OCI-LY7 (cell line): ENCODE measurements at regions not wholly inside any gene's neighbourhood (a gene's known extent, or its start where the extent isn't known, plus 50 kb on each side); places are given as distances from the start of the nearest gene placed in this dataset.

Experiments
- CTCF ChIP-seq: fragments of 200-600 bp; sonication (generic); conservative IDR thresholded peaks from 2 replicates; pipeline ENCODE4 v1.5.1; 2014; ENCODE audit warnings: mild to moderate bottlenecking, antibody characterized with exemption, low read length, moderate library complexity, mixed read lengths
- EZH2phosphoT487 ChIP-seq: fragments of 200-600 bp; sonication (generic); IDR thresholded peaks from 2 replicates; pipeline ENCODE4 v1.6.1; 2018; ENCODE audit warnings: low read depth, borderline replicate concordance, mild to moderate bottlenecking, mixed run types, antibody characterized with exemption, low read length, moderate library complexity, mixed read lengths

GRCh38 chr10:60569681-60570080 is 180.0 kb upstream of the ANK3 start:
- TF ChIP-seq CTCF (no peak), EZH2phosphoT487 (no peak)
